ENCODE measurements at regions not wholly inside any gene's neighbourhood (a gene's known extent, or its start where the extent isn't known, plus 50 kb on each side); places are given as distances from the start of the nearest gene placed in this dataset.

DNA sequence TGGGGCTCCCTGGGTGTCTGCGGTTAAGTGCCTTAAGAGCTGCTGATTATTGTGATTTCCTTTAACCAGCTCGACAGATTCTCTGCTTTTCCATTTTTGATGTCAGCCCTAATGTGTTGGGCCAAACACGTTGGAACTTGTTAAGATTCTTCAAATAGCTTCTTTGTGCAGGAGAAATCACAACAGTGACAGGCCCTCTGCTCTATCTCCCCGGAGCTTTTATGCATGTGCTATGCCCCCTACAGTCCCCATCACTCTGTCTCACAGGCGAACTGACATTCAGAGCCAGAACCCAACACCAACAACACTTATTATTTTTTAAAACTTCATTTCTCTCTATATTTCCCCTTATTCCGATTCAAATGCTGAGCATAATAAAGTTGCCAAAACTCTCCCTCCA lies 371.7 kb upstream of the CELF4 start:
- TF ChIP-seq, protein P1, sequence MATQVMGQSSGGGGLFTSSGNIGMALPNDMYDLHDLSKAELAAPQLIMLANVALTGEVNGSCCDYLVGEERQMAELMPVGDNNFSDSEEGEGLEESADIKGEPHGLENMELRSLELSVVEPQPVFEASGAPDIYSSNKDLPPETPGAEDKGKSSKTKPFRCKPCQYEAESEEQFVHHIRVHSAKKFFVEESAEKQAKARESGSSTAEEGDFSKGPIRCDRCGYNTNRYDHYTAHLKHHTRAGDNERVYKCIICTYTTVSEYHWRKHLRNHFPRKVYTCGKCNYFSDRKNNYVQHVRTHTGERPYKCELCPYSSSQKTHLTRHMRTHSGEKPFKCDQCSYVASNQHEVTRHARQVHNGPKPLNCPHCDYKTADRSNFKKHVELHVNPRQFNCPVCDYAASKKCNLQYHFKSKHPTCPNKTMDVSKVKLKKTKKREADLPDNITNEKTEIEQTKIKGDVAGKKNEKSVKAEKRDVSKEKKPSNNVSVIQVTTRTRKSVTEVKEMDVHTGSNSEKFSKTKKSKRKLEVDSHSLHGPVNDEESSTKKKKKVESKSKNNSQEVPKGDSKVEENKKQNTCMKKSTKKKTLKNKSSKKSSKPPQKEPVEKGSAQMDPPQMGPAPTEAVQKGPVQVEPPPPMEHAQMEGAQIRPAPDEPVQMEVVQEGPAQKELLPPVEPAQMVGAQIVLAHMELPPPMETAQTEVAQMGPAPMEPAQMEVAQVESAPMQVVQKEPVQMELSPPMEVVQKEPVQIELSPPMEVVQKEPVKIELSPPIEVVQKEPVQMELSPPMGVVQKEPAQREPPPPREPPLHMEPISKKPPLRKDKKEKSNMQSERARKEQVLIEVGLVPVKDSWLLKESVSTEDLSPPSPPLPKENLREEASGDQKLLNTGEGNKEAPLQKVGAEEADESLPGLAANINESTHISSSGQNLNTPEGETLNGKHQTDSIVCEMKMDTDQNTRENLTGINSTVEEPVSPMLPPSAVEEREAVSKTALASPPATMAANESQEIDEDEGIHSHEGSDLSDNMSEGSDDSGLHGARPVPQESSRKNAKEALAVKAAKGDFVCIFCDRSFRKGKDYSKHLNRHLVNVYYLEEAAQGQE (IDR thresholded peaks at IDR 0.05) = no peak
- no peak for TF ChIP-seq MAX (IDR thresholded peaks at IDR 0.05)
- no peak for TF ChIP-seq TAF1 (conservative IDR thresholded peaks at IDR 0.05)
- TF ChIP-seq YY1 (IDR thresholded peaks at IDR 0.05) = no peak
- TF ChIP-seq RAD21 (IDR thresholded peaks at IDR 0.05) = no peak
- TF ChIP-seq, protein P2, sequence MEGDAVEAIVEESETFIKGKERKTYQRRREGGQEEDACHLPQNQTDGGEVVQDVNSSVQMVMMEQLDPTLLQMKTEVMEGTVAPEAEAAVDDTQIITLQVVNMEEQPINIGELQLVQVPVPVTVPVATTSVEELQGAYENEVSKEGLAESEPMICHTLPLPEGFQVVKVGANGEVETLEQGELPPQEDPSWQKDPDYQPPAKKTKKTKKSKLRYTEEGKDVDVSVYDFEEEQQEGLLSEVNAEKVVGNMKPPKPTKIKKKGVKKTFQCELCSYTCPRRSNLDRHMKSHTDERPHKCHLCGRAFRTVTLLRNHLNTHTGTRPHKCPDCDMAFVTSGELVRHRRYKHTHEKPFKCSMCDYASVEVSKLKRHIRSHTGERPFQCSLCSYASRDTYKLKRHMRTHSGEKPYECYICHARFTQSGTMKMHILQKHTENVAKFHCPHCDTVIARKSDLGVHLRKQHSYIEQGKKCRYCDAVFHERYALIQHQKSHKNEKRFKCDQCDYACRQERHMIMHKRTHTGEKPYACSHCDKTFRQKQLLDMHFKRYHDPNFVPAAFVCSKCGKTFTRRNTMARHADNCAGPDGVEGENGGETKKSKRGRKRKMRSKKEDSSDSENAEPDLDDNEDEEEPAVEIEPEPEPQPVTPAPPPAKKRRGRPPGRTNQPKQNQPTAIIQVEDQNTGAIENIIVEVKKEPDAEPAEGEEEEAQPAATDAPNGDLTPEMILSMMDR (IDR thresholded peaks at IDR 0.05; ENCODE audit: low read depth, low read length, missing input control) = no peak
- TF ChIP-seq ATF3 (IDR thresholded peaks at IDR 0.05) = no peak
- no peak for TF ChIP-seq JUND (IDR thresholded peaks at IDR 0.05)
- no peak for TF ChIP-seq RXRA (IDR thresholded peaks at IDR 0.05)
- TF ChIP-seq SP1 (IDR thresholded peaks at IDR 0.05) = no peak
- TF ChIP-seq HNF4G (IDR thresholded peaks at IDR 0.05) = no peak
- TF ChIP-seq NR2F2 (IDR thresholded peaks at IDR 0.05) = no peak
- no peak for TF ChIP-seq EGR1 (IDR thresholded peaks at IDR 0.05; ENCODE audit: low read depth in 2 of 2)
- TF ChIP-seq, protein P3, sequence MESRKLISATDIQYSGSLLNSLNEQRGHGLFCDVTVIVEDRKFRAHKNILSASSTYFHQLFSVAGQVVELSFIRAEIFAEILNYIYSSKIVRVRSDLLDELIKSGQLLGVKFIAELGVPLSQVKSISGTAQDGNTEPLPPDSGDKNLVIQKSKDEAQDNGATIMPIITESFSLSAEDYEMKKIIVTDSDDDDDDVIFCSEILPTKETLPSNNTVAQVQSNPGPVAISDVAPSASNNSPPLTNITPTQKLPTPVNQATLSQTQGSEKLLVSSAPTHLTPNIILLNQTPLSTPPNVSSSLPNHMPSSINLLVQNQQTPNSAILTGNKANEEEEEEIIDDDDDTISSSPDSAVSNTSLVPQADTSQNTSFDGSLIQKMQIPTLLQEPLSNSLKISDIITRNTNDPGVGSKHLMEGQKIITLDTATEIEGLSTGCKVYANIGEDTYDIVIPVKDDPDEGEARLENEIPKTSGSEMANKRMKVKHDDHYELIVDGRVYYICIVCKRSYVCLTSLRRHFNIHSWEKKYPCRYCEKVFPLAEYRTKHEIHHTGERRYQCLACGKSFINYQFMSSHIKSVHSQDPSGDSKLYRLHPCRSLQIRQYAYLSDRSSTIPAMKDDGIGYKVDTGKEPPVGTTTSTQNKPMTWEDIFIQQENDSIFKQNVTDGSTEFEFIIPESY (IDR thresholded peaks at IDR 0.05) = no peak

All from liver (tissue), 3 donors.